ENCODE measurements at regions not wholly inside any gene's neighbourhood (a gene's known extent, or its start where the extent isn't known, plus 50 kb on each side); places are given as distances from the start of the nearest gene placed in this dataset.

DNA sequence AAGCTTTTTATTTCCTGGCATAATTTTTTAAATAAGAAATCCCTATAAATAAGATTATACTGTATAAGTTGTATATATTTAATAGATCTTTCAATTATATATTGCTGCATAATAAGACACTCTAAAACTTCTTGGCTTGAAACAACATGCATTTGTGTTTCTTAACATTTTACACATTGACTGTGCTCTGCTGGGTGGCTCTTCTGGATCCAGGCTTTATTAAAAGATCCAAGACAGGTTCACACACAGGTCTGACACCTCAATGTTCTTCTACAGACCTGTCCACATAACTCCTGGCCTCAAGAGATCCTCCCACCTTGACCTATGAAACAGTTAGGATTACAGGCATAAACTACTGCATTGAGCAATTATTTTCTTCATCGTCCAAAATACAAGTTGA is 77.6 kb upstream of the PCDH17 start:
- no peaks in the 10 kb centered on the region for H3K27me3 ChIP-seq
- intact Hi-C loops (cut with DNase I): no loop called here
- no peak overlapping the region for H3K27ac ChIP-seq
- TF ChIP-seq, protein P1, sequence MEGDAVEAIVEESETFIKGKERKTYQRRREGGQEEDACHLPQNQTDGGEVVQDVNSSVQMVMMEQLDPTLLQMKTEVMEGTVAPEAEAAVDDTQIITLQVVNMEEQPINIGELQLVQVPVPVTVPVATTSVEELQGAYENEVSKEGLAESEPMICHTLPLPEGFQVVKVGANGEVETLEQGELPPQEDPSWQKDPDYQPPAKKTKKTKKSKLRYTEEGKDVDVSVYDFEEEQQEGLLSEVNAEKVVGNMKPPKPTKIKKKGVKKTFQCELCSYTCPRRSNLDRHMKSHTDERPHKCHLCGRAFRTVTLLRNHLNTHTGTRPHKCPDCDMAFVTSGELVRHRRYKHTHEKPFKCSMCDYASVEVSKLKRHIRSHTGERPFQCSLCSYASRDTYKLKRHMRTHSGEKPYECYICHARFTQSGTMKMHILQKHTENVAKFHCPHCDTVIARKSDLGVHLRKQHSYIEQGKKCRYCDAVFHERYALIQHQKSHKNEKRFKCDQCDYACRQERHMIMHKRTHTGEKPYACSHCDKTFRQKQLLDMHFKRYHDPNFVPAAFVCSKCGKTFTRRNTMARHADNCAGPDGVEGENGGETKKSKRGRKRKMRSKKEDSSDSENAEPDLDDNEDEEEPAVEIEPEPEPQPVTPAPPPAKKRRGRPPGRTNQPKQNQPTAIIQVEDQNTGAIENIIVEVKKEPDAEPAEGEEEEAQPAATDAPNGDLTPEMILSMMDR (IDR thresholded peaks at IDR 0.05): no peak
- no peak overlapping the region for H3K4me3 ChIP-seq
- peaks cover 0 to 13% of the 10 kb centered on the region in 2 donors for H3K9me3 ChIP-seq
- no peaks in the 10 kb centered on the region for H3K4me1 ChIP-seq
- DNase-seq (no peak), ATAC-seq (no peak)
- H3K36me3 ChIP-seq: no peaks in the 10 kb centered on the region

DNA sequence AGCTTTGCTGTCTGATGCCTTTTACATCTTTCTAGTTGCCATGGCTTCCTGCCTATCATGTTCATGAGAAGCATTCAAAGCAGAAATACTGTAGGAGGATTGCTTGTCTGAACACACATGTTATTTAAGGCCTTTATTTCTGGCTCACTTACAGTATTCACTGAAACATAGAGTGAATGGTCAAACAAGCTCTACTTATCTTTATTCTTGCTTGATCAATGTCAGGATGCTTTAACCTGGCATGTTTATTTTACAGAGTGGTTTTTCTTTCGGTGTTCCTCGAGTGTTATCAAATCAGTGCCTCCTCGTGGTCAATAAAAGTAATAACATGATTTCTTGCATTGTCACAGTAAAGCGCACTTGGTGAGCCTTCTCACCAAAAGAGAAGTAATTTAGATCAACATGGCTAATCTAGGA is 73.5 kb upstream of the PCDH17 start:
- intact Hi-C loops (cut with DNase I): no loop called here
- H3K27ac ChIP-seq: no peak overlapping the region
- ATAC-seq: no peak
- H3K9me3 ChIP-seq: peaks cover 0 to 13% of the 10 kb centered on the region in 2 donors
- TF ChIP-seq, protein P1 (IDR thresholded peaks at IDR 0.05): no peak
- H3K27me3 ChIP-seq: no peaks in the 10 kb centered on the region
- no peaks in the 10 kb centered on the region for H3K4me1 ChIP-seq
- peak in 2 of 4 donors; percentile 1 for DNase-seq
- H3K36me3 ChIP-seq: no peaks in the 10 kb centered on the region
- H3K4me3 ChIP-seq: no peak overlapping the region

DNA sequence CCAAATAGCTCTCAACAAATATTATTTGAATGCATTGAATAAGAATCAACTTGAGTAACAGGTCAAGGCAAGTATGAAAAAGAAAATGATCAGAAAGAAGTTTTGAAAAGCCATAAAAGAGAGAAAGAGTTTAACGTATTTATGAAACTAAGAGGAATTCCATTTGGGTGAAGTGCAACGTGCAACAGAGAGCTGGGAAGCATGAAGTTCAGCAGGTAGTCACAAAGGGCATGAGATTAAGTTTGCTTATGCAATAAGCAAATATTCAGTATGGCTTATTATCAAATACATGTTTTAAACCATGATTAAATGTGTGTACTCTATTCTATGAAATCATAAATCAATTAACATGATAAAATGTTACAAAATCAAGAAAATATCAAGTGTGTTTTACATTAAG is 62.7 kb upstream of the PCDH17 start:
- H3K27ac ChIP-seq: no peak overlapping the region
- H3K4me1 ChIP-seq: no peaks in the 10 kb centered on the region
- TF ChIP-seq, protein P1 (IDR thresholded peaks at IDR 0.05): no peak
- no peaks in the 10 kb centered on the region for H3K36me3 ChIP-seq
- H3K9me3 ChIP-seq: peaks cover 0 to 4% of the 10 kb centered on the region in 2 donors
- no peak overlapping the region for H3K4me3 ChIP-seq
- H3K27me3 ChIP-seq: no peaks in the 10 kb centered on the region
- no peak for ATAC-seq
- no peak for DNase-seq
- intact Hi-C loops (cut with DNase I): no loop called here

DNA sequence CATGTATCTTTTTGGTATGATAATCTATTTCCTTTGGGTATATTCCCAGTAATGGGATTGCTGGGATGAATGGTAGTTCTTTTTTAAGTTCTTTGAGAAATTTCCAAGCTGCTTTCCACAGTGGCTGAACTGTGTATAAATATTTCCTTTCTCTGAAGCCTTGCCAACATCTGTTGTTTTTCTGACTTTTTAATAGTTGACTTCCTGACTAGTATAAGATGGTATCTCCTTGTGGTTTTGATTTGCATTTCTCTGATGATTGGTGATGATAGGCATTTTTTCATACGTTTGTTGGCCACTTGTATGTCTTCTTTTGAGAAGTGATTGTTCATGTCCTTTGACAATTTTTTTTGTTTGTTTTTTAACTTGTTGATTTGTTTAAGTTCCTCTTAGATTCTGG is 61.6 kb upstream of the PCDH17 start:
- H3K36me3 ChIP-seq: no peaks in the 10 kb centered on the region
- ATAC-seq: no peak
- TF ChIP-seq, protein P1 (IDR thresholded peaks at IDR 0.05): no peak
- H3K9me3 ChIP-seq: peaks cover 0 to 5% of the 10 kb centered on the region in 2 donors
- no peak for DNase-seq
- no peaks in the 10 kb centered on the region for H3K27me3 ChIP-seq
- H3K4me1 ChIP-seq: no peaks in the 10 kb centered on the region
- no peak overlapping the region for H3K4me3 ChIP-seq
- intact Hi-C loops (cut with DNase I): no loop called here
- H3K27ac ChIP-seq: no peak overlapping the region

All from left lung (tissue), 4 donors.